Endothelial cell of umbilical vein (primary cell): ENCODE measurements at regions not wholly inside any gene's neighbourhood (a gene's known extent, or its start where the extent isn't known, plus 50 kb on each side); places are given as distances from the start of the nearest gene placed in this dataset.

ENCODE experiments used
- BruUV-seq: library from RNA; stranded (reverse); fragments of 400-500 nt; replicated peaks from 2 replicates; lab custom pipeline; 2021; lab: Mats Ljungman, UMichigan
- CTCF ChIA-PET: fragments of 300-600, 350-600 bp; sonication (Branson Sonifier 250); formaldehyde crosslinking; loops from one replicate; lab custom pipeline; 2021; ENCODE audit warnings: antibody characterized with exemption, inconsistent platforms; lab: Charles Lee
- POLR2A ChIA-PET: fragments of 300-600, 350-600 bp; sonication (Branson Sonifier 250); formaldehyde crosslinking; loops from one replicate; lab custom pipeline; 2021; ENCODE audit warnings: antibody characterized with exemption, inconsistent platforms; lab: Charles Lee
- DNase-seq: peaks from one replicate; pipeline ENCODE4 v3.0.0-alpha.2; 2011; ENCODE audit warnings: low read depth, low spot score
- FAIRE-seq: peaks from 2 replicates; lab custom pipeline; 2011; peaks lifted over from hg19 to GRCh38; lab: Jason Lieb, UNC
- H2AFZ ChIP-seq: 2 replicates; pipeline ENCODE4 v1.6.0; 2012; ENCODE audit warnings: low read depth, low read length, control low read depth, inconsistent platforms
- H3K27ac ChIP-seq: 2 replicates; pipeline ENCODE4 v1.5.1; 2011; ENCODE audit warnings: low read depth, mild to moderate bottlenecking, control low read depth, low read length, moderate library complexity; ENCODE audit not compliant: insufficient read depth
- H3K27me3 ChIP-seq, 2 experiments: 2 replicates each; pipeline versions ENCODE4 v1.6.0 to v1.6.1; 2011; ENCODE audit warnings: low read length in 2 of 2, mixed read lengths in 1 of 2; ENCODE audit not compliant: control insufficient read depth in 2 of 2, insufficient read depth in 2 of 2
- H3K36me3 ChIP-seq, 2 experiments: 2 replicates in 1 of 2; 3 replicates in 1 of 2; pipeline ENCODE4 v1.5.1; 2011; ENCODE audit warnings: low read length in 2 of 2, mild to moderate bottlenecking in 1 of 2, moderate library complexity in 1 of 2; ENCODE audit not compliant: control insufficient read depth in 2 of 2, insufficient read depth in 2 of 2; ENCODE audit errors: extremely low read depth in 1 of 2
- H3K4me1 ChIP-seq: 3 replicates; pipeline ENCODE4 v1.5.1; 2011; ENCODE audit warnings: mild to moderate bottlenecking, low read length; ENCODE audit not compliant: control insufficient read depth, insufficient read depth; ENCODE audit errors: extremely low read depth
- H3K4me2 ChIP-seq: 2 replicates; pipeline ENCODE4 v1.6.1; 2011; ENCODE audit warnings: low read length, control low read depth, mixed read lengths; ENCODE audit not compliant: insufficient read depth
- H3K4me3 ChIP-seq, 3 experiments: fragments of 200-600 bp in 1 of 3; sonication (generic), shearing (Covaris generic) in 1 of 3; replicated peaks in 1 of 3; 2 replicates each; pipeline ENCODE4 v1.5.1; 2011 to 2016; ENCODE audit warnings: control low read depth in 3 of 3, low read length in 3 of 3, mild to moderate bottlenecking in 2 of 3, inconsistent platforms in 1 of 3, low read depth in 1 of 3, moderate library complexity in 1 of 3; ENCODE audit not compliant: insufficient read depth in 1 of 3
- H3K79me2 ChIP-seq: 2 replicates; pipeline ENCODE4 v1.6.0; 2012; ENCODE audit warnings: low read length, inconsistent platforms; ENCODE audit not compliant: control insufficient read depth, insufficient read depth
- H3K9ac ChIP-seq: replicated peaks from 2 replicates; pipeline ENCODE3; 2011; ENCODE audit warnings: low read length, control low read depth; ENCODE audit not compliant: insufficient read depth; ENCODE audit errors: extremely low read depth
- H3K9me1 ChIP-seq: replicated peaks from 3 replicates; pipeline ENCODE4 v1.6.0; 2011; ENCODE audit warnings: mild to moderate bottlenecking, low read length; ENCODE audit not compliant: control insufficient read depth, insufficient read depth; ENCODE audit errors: extremely low read depth
- H3K9me3 ChIP-seq: replicated peaks from 2 replicates; pipeline ENCODE4 v1.5.1; 2012; ENCODE audit warnings: low read length, inconsistent platforms; ENCODE audit not compliant: control insufficient read depth, insufficient read depth
- H4K20me1 ChIP-seq: replicated peaks from 2 replicates; pipeline ENCODE3; 2011; ENCODE audit warnings: mild to moderate bottlenecking, low read length; ENCODE audit not compliant: control insufficient read depth, insufficient read depth; ENCODE audit errors: extremely low read depth
- EZH2 ChIP-seq: IDR thresholded peaks from 2 replicates; pipeline ENCODE4 v1.6.1; 2012; ENCODE audit warnings: borderline replicate concordance, low read depth, mild to moderate bottlenecking, moderate library complexity, low read length, inconsistent platforms; ENCODE audit not compliant: severe bottlenecking
- FOS ChIP-seq: IDR thresholded peaks from 2 replicates; pipeline ENCODE4 v1.6.1; 2011; ENCODE audit warnings: mild to moderate bottlenecking, low read length, moderate library complexity, borderline replicate concordance; ENCODE audit not compliant: insufficient read depth
- GATA2 ChIP-seq: IDR thresholded peaks from 2 replicates; pipeline ENCODE4 v1.7.0; 2011; ENCODE audit warnings: low read depth, mild to moderate bottlenecking, moderate library complexity, mixed read lengths, low read length; ENCODE audit not compliant: insufficient read length, insufficient read depth
- JUN ChIP-seq: IDR thresholded peaks from 2 replicates; pipeline ENCODE4 v1.6.1; 2011; ENCODE audit warnings: borderline replicate concordance, low read depth; ENCODE audit not compliant: insufficient read length, insufficient read depth
- MYC ChIP-seq: IDR thresholded peaks from one replicate; pipeline ENCODE4 v1.6.1; 2011; ENCODE audit warnings: mild to moderate bottlenecking, low read depth, low read length
- POLR2A ChIP-seq: IDR thresholded peaks from 2 replicates; pipeline ENCODE4 v1.6.1; 2012; ENCODE audit warnings: low read depth, mild to moderate bottlenecking, control low read depth, low read length
- POLR2AphosphoS5 ChIP-seq: IDR thresholded peaks from 2 replicates; pipeline ENCODE4 v1.6.1; 2012; ENCODE audit warnings: low read depth, mild to moderate bottlenecking, control low read depth, low read length, moderate library complexity; ENCODE audit not compliant: insufficient read depth
- dilution Hi-C: fragments of 300-500 bp; cut with MboI; formaldehyde crosslinking; loops from one replicate; pipeline ENCODE4 v1.15.0; 2019; ENCODE audit warnings: low sequenced_read_pairs; ENCODE audit not compliant: extremely low pct_ligation_motif_present
- intact Hi-C: fragments of 100-400 bp; cut with micrococcal nuclease; formaldehyde crosslinking; loops from one replicate; pipeline ENCODE4 v1.10.0; 2022
- TF ChIP-seq, protein P1 (sequence below): IDR thresholded peaks from 2 replicates; pipeline ENCODE4 v1.6.1; 2011; ENCODE audit not compliant: insufficient read depth, insufficient read length
- TF ChIP-seq, protein P2 (sequence below), 2 donors: IDR thresholded peaks; 1 replicate in 1 of 2; 2 replicates in 1 of 2; pipeline ENCODE4 v1.5.1; 2011; ENCODE audit warnings: low read length in 2 of 2, mild to moderate bottlenecking in 2 of 2, moderate library complexity in 2 of 2, control low read depth in 1 of 2, inconsistent platforms in 1 of 2, low read depth in 1 of 2; ENCODE audit not compliant: insufficient read depth in 1 of 2; ENCODE audit errors: extremely low read depth in 1 of 2

DNA sequence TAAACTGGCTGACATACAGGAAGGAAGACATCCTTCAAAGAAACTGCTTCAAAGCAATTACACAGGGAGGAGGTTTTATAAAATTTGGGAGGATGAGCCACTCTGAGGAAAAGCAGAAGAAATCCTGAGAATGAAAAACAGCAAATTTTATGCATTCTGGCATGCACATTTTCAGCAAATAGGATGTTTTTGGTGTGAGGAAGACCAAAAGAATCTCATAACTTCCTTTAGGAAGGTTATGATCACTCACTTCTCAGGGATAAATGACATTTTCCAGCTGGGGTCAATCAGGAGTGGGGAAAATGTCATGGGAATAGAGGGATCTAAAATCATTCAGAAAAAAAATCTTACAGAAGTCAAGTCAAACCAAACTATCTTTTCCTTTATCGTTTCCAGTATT lies 371.7 kb upstream of the CNTN6 start:
- Histone ChIP-seq H3K4me2 (no peak overlapping the region), H3K9me3 (no peaks in the 10 kb centered on the region), H2AFZ (no peak overlapping the region), H3K4me1 (no peaks in the 10 kb centered on the region), H3K27me3 (no peaks in the 10 kb centered on the region), H4K20me1 (no peaks in the 10 kb centered on the region), H3K79me2 (no peaks in the 10 kb centered on the region), H3K27ac (no peak overlapping the region), H3K36me3 (no peaks in the 10 kb centered on the region), H3K9ac (no peak overlapping the region), H3K9me1 (no peaks in the 10 kb centered on the region), H3K4me3 (no peak overlapping the region)
- intact Hi-C loops (no loop called here), dilution Hi-C loops (no loop called here)
- FAIRE-seq (no peak), DNase-seq (no peak)
- ChIA-PET POLR2A (interaction anchor here (1.2 kb wide), 1 partner anchor 15 kb away, joined by 4 read pairs; no protein-coding TSS in a partner anchor), CTCF (no interaction called here)
- no TSS peak for BruUV-seq
- no peak for TF ChIP-seq POLR2A
- TF ChIP-seq GATA2 = no peak
- no peak for TF ChIP-seq FOS
- no peak for TF ChIP-seq EZH2

DNA sequence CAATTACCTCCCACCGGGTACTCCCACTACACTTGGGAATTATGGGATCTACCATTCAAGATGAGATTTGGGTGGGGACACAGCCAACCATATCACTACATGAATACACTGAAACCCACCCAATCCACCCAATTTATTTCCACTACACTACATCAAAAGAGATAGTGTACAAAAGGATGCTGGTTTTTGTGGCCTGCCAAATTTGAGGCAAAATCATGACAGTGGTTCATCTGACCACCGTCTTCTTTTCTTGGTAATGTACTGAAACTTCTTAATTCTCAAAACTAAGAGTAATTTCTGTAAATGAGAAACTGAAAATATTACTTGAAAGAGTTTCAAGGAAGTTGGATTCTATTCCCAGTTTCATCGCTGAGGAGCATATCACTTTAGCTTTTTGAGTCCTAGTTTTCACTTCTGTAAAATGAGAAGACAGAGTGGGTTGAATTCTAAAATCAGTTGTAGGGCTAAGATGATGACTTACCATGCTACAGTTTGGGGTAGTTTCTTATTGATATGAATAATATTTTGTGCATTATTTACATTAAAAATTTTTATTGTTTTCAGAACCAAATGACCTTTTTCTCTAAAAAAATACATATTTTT lies 360.4 kb upstream of the CNTN6 start:
- no peak overlapping the region for H3K27ac ChIP-seq
- no peak for DNase-seq
- no peaks in the 10 kb centered on the region for H4K20me1 ChIP-seq
- POLR2A ChIA-PET = no interaction called here
- dilution Hi-C loops = no loop called here
- BruUV-seq = no TSS peak
- intact Hi-C loops = no loop called here
- H3K9me3 ChIP-seq = peaks cover 3% of the 10 kb centered on the region
- TF ChIP-seq FOS (no peak), GATA2 (no peak), POLR2AphosphoS5 (no peak), MYC (no peak), JUN (no peak), POLR2A (no peak), EZH2 (no peak)
- TF ChIP-seq, protein P1, sequence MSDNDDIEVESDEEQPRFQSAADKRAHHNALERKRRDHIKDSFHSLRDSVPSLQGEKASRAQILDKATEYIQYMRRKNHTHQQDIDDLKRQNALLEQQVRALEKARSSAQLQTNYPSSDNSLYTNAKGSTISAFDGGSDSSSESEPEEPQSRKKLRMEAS = no peak
- TF ChIP-seq, protein P2, sequence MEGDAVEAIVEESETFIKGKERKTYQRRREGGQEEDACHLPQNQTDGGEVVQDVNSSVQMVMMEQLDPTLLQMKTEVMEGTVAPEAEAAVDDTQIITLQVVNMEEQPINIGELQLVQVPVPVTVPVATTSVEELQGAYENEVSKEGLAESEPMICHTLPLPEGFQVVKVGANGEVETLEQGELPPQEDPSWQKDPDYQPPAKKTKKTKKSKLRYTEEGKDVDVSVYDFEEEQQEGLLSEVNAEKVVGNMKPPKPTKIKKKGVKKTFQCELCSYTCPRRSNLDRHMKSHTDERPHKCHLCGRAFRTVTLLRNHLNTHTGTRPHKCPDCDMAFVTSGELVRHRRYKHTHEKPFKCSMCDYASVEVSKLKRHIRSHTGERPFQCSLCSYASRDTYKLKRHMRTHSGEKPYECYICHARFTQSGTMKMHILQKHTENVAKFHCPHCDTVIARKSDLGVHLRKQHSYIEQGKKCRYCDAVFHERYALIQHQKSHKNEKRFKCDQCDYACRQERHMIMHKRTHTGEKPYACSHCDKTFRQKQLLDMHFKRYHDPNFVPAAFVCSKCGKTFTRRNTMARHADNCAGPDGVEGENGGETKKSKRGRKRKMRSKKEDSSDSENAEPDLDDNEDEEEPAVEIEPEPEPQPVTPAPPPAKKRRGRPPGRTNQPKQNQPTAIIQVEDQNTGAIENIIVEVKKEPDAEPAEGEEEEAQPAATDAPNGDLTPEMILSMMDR (IDR thresholded peaks at IDR 0.05; ENCODE audit: extremely low read depth in 1 of 2, insufficient read depth in 1 of 2, low read depth in 1 of 2, low read length in 2 of 2) = no peak
- H2AFZ ChIP-seq = no peak overlapping the region
- no peaks in the 10 kb centered on the region for H3K79me2 ChIP-seq
- no peaks in the 10 kb centered on the region for H3K4me1 ChIP-seq
- no peak overlapping the region for H3K4me2 ChIP-seq
- H3K9me1 ChIP-seq = no peaks in the 10 kb centered on the region
- H3K36me3 ChIP-seq = no peaks in the 10 kb centered on the region
- no peaks in the 10 kb centered on the region for H3K27me3 ChIP-seq
- no peak overlapping the region for H3K9ac ChIP-seq
- FAIRE-seq = no peak
- CTCF ChIA-PET = no interaction called here
- H3K4me3 ChIP-seq = no peak overlapping the region
